DND-41 (cell line): ENCODE measurements at regions not wholly inside any gene's neighbourhood (a gene's known extent, or its start where the extent isn't known, plus 50 kb on each side); places are given as distances from the start of the nearest gene placed in this dataset.

Source experiments
- ATAC-seq: fragments of 200-7000 bp; cut with Tn5 transposase; 3 replicates; pipeline ENCODE4 v1.9.1; 2021; ENCODE audit warnings: low read depth; ENCODE audit not compliant: insufficient read depth
- DNase-seq: peaks from one replicate; pipeline ENCODE4 v3.0.0-alpha.2; 2020
- H2AFZ ChIP-seq: 2 replicates; pipeline ENCODE4 v1.6.0; 2012; ENCODE audit warnings: low read depth, low read length
- H3K27ac ChIP-seq: 2 replicates; pipeline ENCODE4 v1.5.1; 2012; ENCODE audit warnings: low read length, inconsistent platforms
- H3K27me3 ChIP-seq: fragments of 200-600 bp; sonication (generic); 2 replicates; pipeline ENCODE4 v1.6.0; 2012; ENCODE audit warnings: low read length, mild to moderate bottlenecking, inconsistent platforms; ENCODE audit not compliant: insufficient read depth, poor library complexity
- H3K36me3 ChIP-seq: 2 replicates; pipeline ENCODE4 v1.5.1; 2012; ENCODE audit warnings: low read length, inconsistent platforms; ENCODE audit not compliant: insufficient read depth
- H3K4me1 ChIP-seq: 2 replicates; pipeline ENCODE4 v1.5.1; 2012; ENCODE audit warnings: mild to moderate bottlenecking, low read length; ENCODE audit not compliant: insufficient read depth
- H3K4me2 ChIP-seq: 2 replicates; pipeline ENCODE4 v1.6.0; 2012; ENCODE audit warnings: mild to moderate bottlenecking, moderate library complexity, low read length, inconsistent platforms; ENCODE audit not compliant: insufficient read depth
- H3K4me3 ChIP-seq, 2 experiments: fragments of 200-600 bp in 1 of 2; shearing (Covaris generic) in 1 of 2; 2 replicates each; pipeline ENCODE4 v1.5.1; 2012 to 2016; ENCODE audit warnings: inconsistent platforms in 2 of 2, low read length in 2 of 2, mild to moderate bottlenecking in 2 of 2, low read depth in 1 of 2, moderate library complexity in 1 of 2
- H3K79me2 ChIP-seq: 2 replicates; pipeline ENCODE4 v1.6.0; 2012; ENCODE audit warnings: low read length, inconsistent platforms; ENCODE audit not compliant: insufficient read depth
- H3K9ac ChIP-seq: 2 replicates; pipeline ENCODE4 v1.6.0; 2012; ENCODE audit warnings: low read depth, mild to moderate bottlenecking, inconsistent platforms, low read length, moderate library complexity
- H3K9me3 ChIP-seq: 2 replicates; pipeline ENCODE4 v1.5.1; 2012; ENCODE audit warnings: low read length, moderate library complexity, mild to moderate bottlenecking, inconsistent platforms; ENCODE audit not compliant: insufficient read depth, severe bottlenecking
- H4K20me1 ChIP-seq: 2 replicates; pipeline ENCODE4 v1.6.0; 2012; ENCODE audit warnings: low read length; ENCODE audit not compliant: insufficient read depth
- CTCF ChIP-seq: IDR thresholded peaks from 2 replicates; pipeline ENCODE4 v1.5.1; 2012; ENCODE audit warnings: borderline replicate concordance, low read length, moderate library complexity, mild to moderate bottlenecking; ENCODE audit not compliant: poor library complexity, severe bottlenecking; ENCODE audit errors: extremely low read depth
- EZH2 ChIP-seq: IDR thresholded peaks from 3 replicates; pipeline ENCODE4 v1.6.1; 2012; ENCODE audit warnings: borderline replicate concordance, low read depth, mild to moderate bottlenecking, moderate library complexity, low read length, inconsistent platforms; ENCODE audit not compliant: severe bottlenecking

GRCh38 chr21:31556662-31557061 lies 102.8 kb upstream of the SOD1 start:
- Histone ChIP-seq H3K4me3 (no peak overlapping the region), H3K4me2 (peak overlapping the region; percentile 93; the same call in 1 of the 2 replicates), H3K27ac (no peak overlapping the region), H4K20me1 (peaks cover 29% of the 10 kb centered on the region), H3K27me3 (no peaks in the 10 kb centered on the region), H3K9ac (no peak overlapping the region), H3K36me3 (no peaks in the 10 kb centered on the region; the same call in 1 of the 2 replicates), H2AFZ (no peak overlapping the region), H3K9me3 (no peaks in the 10 kb centered on the region), H3K4me1 (peaks cover 46% of the 10 kb centered on the region), H3K79me2 (peaks cover 42% of the 10 kb centered on the region)
- TF ChIP-seq CTCF, result no peak
- TF ChIP-seq EZH2, result no peak
- ATAC-seq, result no peak
- no peak for DNase-seq

GRCh38 chr21:31555741-31556191 lies 103.7 kb upstream of the SOD1 start:
- H4K20me1 ChIP-seq, result peaks cover 29% of the 10 kb centered on the region
- H3K9me3 ChIP-seq, result no peaks in the 10 kb centered on the region
- H3K36me3 ChIP-seq, result no peaks in the 10 kb centered on the region; the same call in 1 of the 2 replicates
- H3K27ac ChIP-seq, result no peak overlapping the region
- TF ChIP-seq CTCF (no peak), EZH2 (no peak)
- no peaks in the 10 kb centered on the region for H3K27me3 ChIP-seq
- H3K4me3 ChIP-seq, result no peak overlapping the region
- DNase-seq (no peak), ATAC-seq (no peak)
- no peak overlapping the region for H3K4me2 ChIP-seq
- peaks cover 43% of the 10 kb centered on the region for H3K4me1 ChIP-seq
- peaks cover 46% of the 10 kb centered on the region for H3K79me2 ChIP-seq
- no peak overlapping the region for H2AFZ ChIP-seq
- H3K9ac ChIP-seq, result no peak overlapping the region

- TF ChIP-seq EZH2 (no peak), CTCF (no peak)
- no peak for DNase-seq
Observed at GRCh38 chr21:31554511-31555022, 104.9 kb upstream of the SOD1 start.

GRCh38 chr21:31553926-31554325 lies 105.6 kb upstream of the SOD1 start:
- TF ChIP-seq CTCF (no peak), EZH2 (no peak)
- H4K20me1 ChIP-seq, result peaks cover 29% of the 10 kb centered on the region
- ATAC-seq, result no peak
- H3K79me2 ChIP-seq, result peaks cover 41% of the 10 kb centered on the region
- H3K36me3 ChIP-seq, result no peaks in the 10 kb centered on the region; the same call in 1 of the 2 replicates
- H3K9me3 ChIP-seq, result no peaks in the 10 kb centered on the region
- no peak overlapping the region for H2AFZ ChIP-seq
- no peak overlapping the region for H3K4me3 ChIP-seq
- no peak overlapping the region for H3K4me2 ChIP-seq
- no peak overlapping the region for H3K9ac ChIP-seq
- DNase-seq, result no peak
- no peaks in the 10 kb centered on the region for H3K27me3 ChIP-seq
- no peak overlapping the region for H3K27ac ChIP-seq
- peaks cover 31% of the 10 kb centered on the region for H3K4me1 ChIP-seq

More at GRCh38 chr21:31554511-31555022, 104.9 kb upstream of the SOD1 start:
- Histone ChIP-seq H4K20me1 (peaks cover 29% of the 10 kb centered on the region), H3K27ac (no peak overlapping the region), H3K9me3 (no peaks in the 10 kb centered on the region), H2AFZ (no peak overlapping the region), H3K4me2 (no peak overlapping the region), H3K9ac (no peak overlapping the region), H3K79me2 (peaks cover 37% of the 10 kb centered on the region), H3K27me3 (no peaks in the 10 kb centered on the region), H3K36me3 (no peaks in the 10 kb centered on the region; the same call in 1 of the 2 replicates), H3K4me3 (no peak overlapping the region), H3K4me1 (peaks cover 32% of the 10 kb centered on the region)
- ATAC-seq, result no peak
